Endodermal cell (in vitro differentiated cells): ENCODE measurements at regions not wholly inside any gene's neighbourhood (a gene's known extent, or its start where the extent isn't known, plus 50 kb on each side); places are given as distances from the start of the nearest gene placed in this dataset.
"Not testable (repeated sequence)": the region's sequence is repeated elsewhere in the genome, so short reads cannot be mapped to it uniquely, and the experiment has no call there.

ENCODE experiments used
- DNase-seq: peaks from one replicate; pipeline ENCODE4 v3.0.0-alpha.2; 2017
- H3K27ac ChIP-seq: 2 replicates; pipeline ENCODE4 v1.5.1; 2013; ENCODE audit warnings: mild to moderate bottlenecking, low read depth, low read length, moderate library complexity
- H3K27me3 ChIP-seq: 2 replicates; pipeline ENCODE4 v1.6.1; 2013; ENCODE audit warnings: mild to moderate bottlenecking, low read length, moderate library complexity; ENCODE audit not compliant: insufficient read depth, control insufficient read depth, poor library complexity, severe bottlenecking
- H3K36me3 ChIP-seq: 2 replicates; pipeline ENCODE4 v1.7.0; 2013; ENCODE audit warnings: mild to moderate bottlenecking, low read length, moderate library complexity; ENCODE audit not compliant: control insufficient read depth, insufficient read depth
- H3K4me1 ChIP-seq: one replicate; pipeline ENCODE4 v1.7.0; 2013; ENCODE audit warnings: low read length; ENCODE audit not compliant: control insufficient read depth, insufficient read depth
- H3K4me3 ChIP-seq: 2 replicates; pipeline ENCODE4 v1.5.1; 2013; ENCODE audit warnings: mild to moderate bottlenecking, low read length, moderate library complexity
- H3K9ac ChIP-seq: 2 replicates; pipeline ENCODE4 v1.6.1; 2013; ENCODE audit warnings: mild to moderate bottlenecking, low read length, moderate library complexity; ENCODE audit not compliant: poor library complexity, severe bottlenecking; ENCODE audit errors: extremely low read depth
- H3K9me3 ChIP-seq: 2 replicates; pipeline ENCODE4 v1.6.1; 2013; ENCODE audit warnings: mild to moderate bottlenecking, low read length, moderate library complexity; ENCODE audit not compliant: control insufficient read depth
- H3K27ac Mint-ChIP-seq: 2 replicates; pipeline ENCODE4 v1.8.0; 2020; ENCODE audit warnings: mixed read lengths
- H3K27me3 Mint-ChIP-seq: 2 replicates; pipeline ENCODE4 v1.8.0; 2021; ENCODE audit warnings: mild to moderate bottlenecking, mixed read lengths; ENCODE audit not compliant: insufficient read depth
- H3K36me3 Mint-ChIP-seq: 2 replicates; pipeline ENCODE4 v1.8.0; 2020; ENCODE audit warnings: low read depth, mixed read lengths
- H3K4me1 Mint-ChIP-seq: 2 replicates; pipeline ENCODE4 v1.8.0; 2020; ENCODE audit warnings: mixed read lengths
- H3K4me3 Mint-ChIP-seq: 2 replicates; pipeline ENCODE4 v1.8.0; 2020; ENCODE audit warnings: mild to moderate bottlenecking, moderate library complexity, mixed read lengths
- H3K9me3 Mint-ChIP-seq: 2 replicates; pipeline ENCODE4 v1.8.0; 2020; ENCODE audit warnings: mild to moderate bottlenecking, mixed read lengths
- WGBS, 2 experiments: methylation state at CpG; one replicate each; pipeline versions ENCODE4 v1.1.5 to v1.1.7; 2013; ENCODE audit warnings: missing lambda C conversion rate in 2 of 2, mixed read lengths in 1 of 2; ENCODE audit not compliant: insufficient coverage in 1 of 2, insufficient read length in 1 of 2; 5-methylcytosine and 5-hydroxymethylcytosine counted together
- TF ChIP-seq, protein P1 (sequence below): fragments of 200-600 bp; sonication (generic); conservative IDR thresholded peaks from 2 replicates; pipeline ENCODE4 v1.5.0; 2021; ENCODE audit warnings: antibody characterized with exemption, mild to moderate bottlenecking

DNA sequence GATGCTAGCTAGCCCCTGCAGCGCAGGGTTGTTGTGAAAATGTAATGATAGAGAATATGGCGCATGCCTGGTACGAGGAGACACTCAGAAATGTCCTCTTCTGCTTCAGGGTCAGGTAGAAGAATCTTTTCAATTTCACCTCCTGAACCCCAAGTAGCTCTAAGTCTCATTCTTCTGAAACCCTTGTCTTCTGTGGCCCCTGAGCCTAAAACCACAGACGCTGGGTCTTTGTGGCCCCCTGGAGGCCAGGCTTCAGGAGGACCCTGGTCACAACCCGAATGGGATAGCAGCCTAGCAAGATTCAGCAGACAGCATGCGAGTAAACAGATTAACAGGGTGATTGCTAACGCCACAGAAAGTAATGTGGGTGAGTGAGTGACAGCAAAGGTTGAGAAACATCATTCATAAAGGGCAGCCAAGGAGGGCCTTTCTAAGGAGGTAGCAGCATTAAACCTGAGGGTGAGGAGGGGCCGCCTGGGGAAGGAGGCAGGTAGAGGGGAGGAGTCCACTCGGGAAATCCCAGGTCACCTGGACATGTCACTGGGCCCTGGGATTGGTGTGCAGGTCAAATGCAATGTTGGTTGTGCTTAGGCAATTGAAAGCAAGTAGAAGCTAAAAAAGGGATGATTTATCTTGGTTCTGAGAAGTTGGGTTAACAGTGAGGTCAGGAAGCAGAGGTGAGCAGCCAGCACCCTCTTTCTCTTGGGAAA, 82.2 kb downstream of the ARHGAP11B start:
- H3K9ac ChIP-seq, H3K4me1 ChIP-seq, H3K27ac ChIP-seq, H3K9me3 Mint-ChIP-seq, H3K36me3 Mint-ChIP-seq, H3K4me3 ChIP-seq, H3K27me3 ChIP-seq, H3K27ac Mint-ChIP-seq, H3K4me3 Mint-ChIP-seq, H3K36me3 ChIP-seq, H3K27me3 Mint-ChIP-seq, H3K9me3 ChIP-seq: not testable (repeated sequence)
- 89 to 100% methylated on average over 2 to 6 of the region's 9 CpGs for WGBS, 2 experiments
- TF ChIP-seq, protein P1, sequence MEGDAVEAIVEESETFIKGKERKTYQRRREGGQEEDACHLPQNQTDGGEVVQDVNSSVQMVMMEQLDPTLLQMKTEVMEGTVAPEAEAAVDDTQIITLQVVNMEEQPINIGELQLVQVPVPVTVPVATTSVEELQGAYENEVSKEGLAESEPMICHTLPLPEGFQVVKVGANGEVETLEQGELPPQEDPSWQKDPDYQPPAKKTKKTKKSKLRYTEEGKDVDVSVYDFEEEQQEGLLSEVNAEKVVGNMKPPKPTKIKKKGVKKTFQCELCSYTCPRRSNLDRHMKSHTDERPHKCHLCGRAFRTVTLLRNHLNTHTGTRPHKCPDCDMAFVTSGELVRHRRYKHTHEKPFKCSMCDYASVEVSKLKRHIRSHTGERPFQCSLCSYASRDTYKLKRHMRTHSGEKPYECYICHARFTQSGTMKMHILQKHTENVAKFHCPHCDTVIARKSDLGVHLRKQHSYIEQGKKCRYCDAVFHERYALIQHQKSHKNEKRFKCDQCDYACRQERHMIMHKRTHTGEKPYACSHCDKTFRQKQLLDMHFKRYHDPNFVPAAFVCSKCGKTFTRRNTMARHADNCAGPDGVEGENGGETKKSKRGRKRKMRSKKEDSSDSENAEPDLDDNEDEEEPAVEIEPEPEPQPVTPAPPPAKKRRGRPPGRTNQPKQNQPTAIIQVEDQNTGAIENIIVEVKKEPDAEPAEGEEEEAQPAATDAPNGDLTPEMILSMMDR, result peak; percentile 57
- peaks cover 11% of the 10 kb centered on the region for H3K4me1 Mint-ChIP-seq
- peak; percentile 55 for DNase-seq

DNA sequence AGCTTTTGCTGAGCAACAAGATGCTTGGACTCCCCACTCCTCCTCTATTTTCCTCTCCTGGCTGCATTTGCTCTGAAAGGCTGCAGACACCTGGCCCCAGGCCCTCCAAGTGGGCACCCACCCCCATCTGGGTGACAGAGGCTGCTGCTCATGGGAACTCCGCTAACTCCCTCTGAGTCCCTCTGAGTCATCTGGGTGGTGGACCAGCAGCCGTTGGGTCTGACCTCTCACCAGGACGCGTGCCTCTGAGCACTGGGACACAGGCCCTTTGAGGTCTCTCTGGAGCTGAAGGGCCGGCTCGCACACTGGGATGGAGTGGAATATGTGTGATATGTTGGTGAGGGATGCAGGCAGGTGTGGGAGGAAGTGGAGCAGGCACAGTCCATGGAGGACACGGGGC, 82.9 kb downstream of the ARHGAP11B start:
- H3K27ac ChIP-seq, H3K27ac Mint-ChIP-seq, H3K27me3 Mint-ChIP-seq, H3K9ac ChIP-seq, H3K4me3 Mint-ChIP-seq, H3K4me1 ChIP-seq, H3K9me3 Mint-ChIP-seq, H3K36me3 Mint-ChIP-seq, H3K36me3 ChIP-seq, H3K27me3 ChIP-seq, H3K9me3 ChIP-seq, DNase-seq, H3K4me3 ChIP-seq: not testable (repeated sequence)
- peaks cover 11% of the 10 kb centered on the region for H3K4me1 Mint-ChIP-seq
- 88% methylated on average over 1 of the region's 7 CpGs; no CpG with 5 or more reads in 1 of the 2 experiments for WGBS, 2 experiments

DNA sequence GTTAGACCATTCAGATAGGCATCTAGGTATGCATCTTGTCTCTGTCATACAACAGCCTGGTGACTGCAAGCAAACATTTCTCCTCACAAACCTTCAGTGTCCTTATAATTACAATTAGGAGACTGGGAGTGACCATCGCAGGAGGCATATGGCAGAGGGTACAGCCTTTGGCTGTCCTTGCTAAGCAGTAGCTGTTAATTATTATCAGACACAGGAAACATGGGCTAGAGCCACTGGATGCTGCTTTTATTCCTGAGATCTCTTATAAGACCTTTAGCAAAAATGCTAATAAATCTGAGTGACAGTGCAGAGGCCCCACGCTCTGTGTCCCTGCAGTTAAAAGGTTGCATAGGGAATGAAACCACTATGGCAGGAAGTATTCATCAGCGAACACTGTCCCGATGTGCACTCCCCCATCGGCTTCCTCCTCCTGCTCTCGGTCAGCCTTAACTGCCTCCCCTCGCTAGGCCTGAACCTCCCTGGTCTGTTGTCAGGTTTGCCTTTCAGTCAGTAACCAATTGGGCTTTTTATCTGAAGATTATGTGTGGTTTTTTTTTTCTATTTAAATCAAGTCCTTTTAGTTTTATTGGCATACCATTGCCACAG, 92.2 kb downstream of the ARHGAP11B start:
- not testable (repeated sequence) for H3K4me3 ChIP-seq, H3K27me3 ChIP-seq, H3K4me1 Mint-ChIP-seq, H3K9ac ChIP-seq, H3K9me3 ChIP-seq, H3K27ac ChIP-seq, H3K9me3 Mint-ChIP-seq, H3K4me1 ChIP-seq, H3K27me3 Mint-ChIP-seq, H3K27ac Mint-ChIP-seq, DNase-seq, H3K4me3 Mint-ChIP-seq
- peaks cover 11% of the 10 kb centered on the region for H3K36me3 ChIP-seq
- peaks cover 23% of the 10 kb centered on the region for H3K36me3 Mint-ChIP-seq
- WGBS, 2 experiments, result 98% methylated on average over 5 of the region's 7 CpGs; no CpG with 5 or more reads in 1 of the 2 experiments

DNA sequence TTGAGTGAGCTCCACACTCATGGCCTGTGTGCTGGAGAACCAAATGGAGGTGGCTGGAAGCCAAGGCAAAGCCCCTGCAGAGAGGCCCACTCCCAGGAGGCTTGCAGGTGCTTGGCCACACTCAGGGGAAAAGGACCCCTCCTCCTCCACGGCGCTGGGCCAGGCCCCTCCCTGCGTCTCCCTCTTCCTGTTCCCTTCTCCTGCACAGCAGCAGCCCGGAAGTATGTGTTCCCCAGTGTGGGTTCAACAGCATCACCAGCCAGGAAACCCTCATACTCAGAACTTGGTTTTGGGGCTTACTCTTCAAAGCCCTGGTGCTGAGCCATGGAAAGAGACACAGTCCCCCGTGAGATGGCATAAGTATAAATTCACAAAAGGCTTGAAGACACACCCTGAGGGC, 93.4 kb downstream of the ARHGAP11B start:
- not testable (repeated sequence) for H3K4me3 Mint-ChIP-seq, H3K27me3 ChIP-seq, H3K9me3 Mint-ChIP-seq, H3K27me3 Mint-ChIP-seq, H3K4me1 ChIP-seq, H3K27ac ChIP-seq, H3K4me3 ChIP-seq, H3K9ac ChIP-seq, DNase-seq, H3K9me3 ChIP-seq, H3K4me1 Mint-ChIP-seq
- Mint-ChIP-seq H3K36me3 (peaks cover 31% of the 10 kb centered on the region), H3K27ac (peak overlapping the region; percentile 30)
- WGBS, 2 experiments, result 96 to 100% methylated on average over 1 to 5 of the region's 5 CpGs
- H3K36me3 ChIP-seq, result peaks cover 11% of the 10 kb centered on the region

DNA sequence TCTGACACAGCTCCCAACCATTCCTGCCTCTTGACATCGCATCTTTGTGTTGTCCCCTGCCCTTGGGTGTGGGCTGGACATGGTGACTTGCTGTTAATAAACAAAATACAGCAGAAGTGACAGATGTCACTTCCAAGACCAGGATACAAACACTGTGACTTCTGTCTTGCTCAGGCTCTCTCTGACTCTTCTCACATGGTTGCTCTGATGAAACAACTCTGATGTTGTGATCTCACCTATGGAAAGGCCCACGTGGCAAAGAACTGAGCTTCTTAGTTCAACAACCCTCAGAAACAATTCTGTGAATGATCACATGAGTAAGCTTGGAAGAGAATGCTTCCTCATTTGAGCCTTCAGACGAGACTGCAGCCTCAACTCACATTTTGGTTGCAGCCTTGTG, 94.9 kb downstream of the ARHGAP11B start:
- H3K4me1 Mint-ChIP-seq, H3K27me3 ChIP-seq, H3K9me3 Mint-ChIP-seq, H3K27ac ChIP-seq, DNase-seq, H3K9ac ChIP-seq, H3K4me3 Mint-ChIP-seq, H3K27ac Mint-ChIP-seq, H3K9me3 ChIP-seq, H3K27me3 Mint-ChIP-seq, H3K4me1 ChIP-seq, H3K4me3 ChIP-seq: not testable (repeated sequence)
- 92% methylated on average over 1 of the region's 3 CpGs; no CpG with 5 or more reads in 1 of the 2 experiments for WGBS, 2 experiments
- H3K36me3 Mint-ChIP-seq, result peaks cover 36% of the 10 kb centered on the region
- peaks cover 11% of the 10 kb centered on the region for H3K36me3 ChIP-seq

DNA sequence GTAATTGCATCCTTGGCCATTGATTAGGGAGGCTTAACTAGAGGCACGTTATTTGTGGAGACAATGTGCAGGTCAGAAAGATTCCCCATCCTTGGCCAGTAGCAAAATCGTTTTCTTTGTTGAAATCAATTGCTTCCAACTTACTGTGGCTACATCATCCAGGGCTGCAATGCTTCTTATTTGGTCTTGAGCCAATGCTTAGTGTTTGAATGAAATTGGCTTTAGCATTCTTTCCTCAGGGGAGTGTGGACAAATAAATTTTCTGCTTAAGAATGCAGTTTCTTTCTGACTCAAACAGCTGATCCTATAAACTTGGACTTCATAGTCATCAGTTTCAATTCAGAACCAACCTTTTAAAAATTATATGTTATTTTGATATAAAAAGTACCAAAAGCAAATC, 95.6 kb downstream of the ARHGAP11B start:
- not testable (repeated sequence) for H3K27ac ChIP-seq, H3K27ac Mint-ChIP-seq, H3K4me3 ChIP-seq, H3K9ac ChIP-seq, DNase-seq, H3K9me3 ChIP-seq, H3K27me3 ChIP-seq, H3K27me3 Mint-ChIP-seq, H3K9me3 Mint-ChIP-seq, H3K4me1 Mint-ChIP-seq, H3K4me1 ChIP-seq, H3K4me3 Mint-ChIP-seq
- 94 to 100% methylated on average over 1 of the region's 2 CpGs for WGBS, 2 experiments
- peaks cover 42% of the 10 kb centered on the region for H3K36me3 Mint-ChIP-seq
- H3K36me3 ChIP-seq, result peaks cover 16% of the 10 kb centered on the region
